ENCODE measurements at regions not wholly inside any gene's neighbourhood (a gene's known extent, or its start where the extent isn't known, plus 50 kb on each side); places are given as distances from the start of the nearest gene placed in this dataset.

- TF ChIP-seq POU2F2 (IDR thresholded peaks at IDR 0.05; ENCODE audit: low read depth, low read length) (no peak), PAX5 (IDR thresholded peaks at IDR 0.05; ENCODE audit: insufficient read depth, low read length, severe bottlenecking) (no peak), SPI1 (IDR thresholded peaks at IDR 0.05; ENCODE audit: low read depth, low read length) (no peak), TAF1 (IDR thresholded peaks at IDR 0.05; ENCODE audit: low read depth, low read length) (no peak), POLR2A (IDR thresholded peaks at IDR 0.05; ENCODE audit: low read depth, low read length) (no peak), POLR2AphosphoS5 (IDR thresholded peaks at IDR 0.05; ENCODE audit: low read depth, low read length) (no peak)
- FAIRE-seq (no peak), DNase-seq (ENCODE audit: insufficient read length, low spot score) (no peak)
Measured at GRCh38 chr1:4375812-4376211, 278.6 kb upstream of the AJAP1 start.

DNA sequence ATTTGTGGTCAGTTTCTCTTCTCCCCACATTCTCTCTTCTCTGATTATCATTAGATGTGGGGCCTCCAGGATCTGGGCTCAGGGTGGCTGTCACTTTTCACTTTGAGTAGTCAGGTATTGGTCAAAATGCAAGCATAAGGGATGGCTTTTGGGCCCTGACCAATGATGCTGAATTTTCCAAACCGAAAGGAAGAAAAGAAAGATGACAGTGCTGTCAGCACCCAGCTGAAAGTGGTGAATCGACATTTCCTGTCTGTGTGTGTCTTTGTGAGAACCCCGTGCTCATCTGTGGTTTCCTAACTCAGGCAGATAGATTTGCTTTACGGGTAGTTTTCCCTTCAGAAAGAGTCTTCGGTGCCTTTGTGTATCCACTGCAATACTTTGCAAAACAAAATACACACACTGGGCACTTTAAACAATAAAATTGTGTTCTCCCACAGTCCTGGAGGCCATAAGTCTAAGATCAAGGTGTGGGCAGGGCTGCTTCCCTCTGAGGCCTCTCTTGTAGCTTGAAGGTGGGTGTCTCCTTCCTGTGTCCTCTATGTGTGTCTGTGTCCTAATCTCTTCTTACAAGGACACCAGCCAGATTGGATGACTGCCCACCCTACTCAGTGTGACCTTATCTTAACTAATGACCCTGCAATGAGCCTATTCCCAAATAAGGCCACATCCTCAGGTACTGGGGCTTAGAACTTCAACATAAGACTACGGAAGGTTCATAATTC, 274.8 kb upstream of the AJAP1 start:
- no peak for DNase-seq (ENCODE audit: insufficient read length, low spot score)
- no peak for FAIRE-seq
- TF ChIP-seq TAF1 (IDR thresholded peaks at IDR 0.05; ENCODE audit: low read depth, low read length): no peak
- TF ChIP-seq POLR2A (IDR thresholded peaks at IDR 0.05; ENCODE audit: low read depth, low read length): no peak

DNA sequence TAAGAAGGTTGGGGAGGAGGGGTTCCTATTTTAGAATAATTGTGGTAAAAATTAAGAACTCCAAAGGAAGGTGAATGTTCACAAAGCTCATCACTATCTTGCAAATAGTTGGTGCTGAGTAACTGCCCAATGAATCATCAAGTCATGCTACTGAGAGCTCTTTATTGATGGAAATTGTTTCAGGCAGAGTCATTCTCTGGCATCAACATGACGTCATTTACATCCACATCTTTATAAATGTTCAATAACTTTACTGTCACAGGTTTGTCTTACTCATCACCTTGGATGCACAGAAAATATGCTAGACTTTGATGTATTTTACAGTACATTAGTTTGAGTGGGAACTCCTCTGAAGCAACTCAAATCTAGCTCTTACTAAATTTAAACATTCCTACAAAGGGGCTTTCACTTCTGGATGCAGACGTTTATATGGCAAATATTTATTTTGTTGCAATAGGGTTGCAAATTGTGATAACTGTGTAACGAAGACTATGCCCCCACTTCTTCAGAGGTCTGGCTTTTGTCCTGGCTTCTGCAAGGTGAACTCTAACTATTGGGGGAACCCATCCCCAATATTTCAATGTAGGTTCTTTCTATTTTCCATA, 273.7 kb upstream of the AJAP1 start:
- DNase-seq (ENCODE audit: insufficient read length, low spot score): no peak
- no peak for FAIRE-seq
- TF ChIP-seq PAX5 (IDR thresholded peaks at IDR 0.05; ENCODE audit: insufficient read depth, low read length, severe bottlenecking) (no peak), TAF1 (IDR thresholded peaks at IDR 0.05; ENCODE audit: low read depth, low read length) (no peak), POU2F2 (IDR thresholded peaks at IDR 0.05; ENCODE audit: low read depth, low read length) (no peak), SPI1 (IDR thresholded peaks at IDR 0.05; ENCODE audit: low read depth, low read length) (no peak), POLR2A (IDR thresholded peaks at IDR 0.05; ENCODE audit: low read depth, low read length) (no peak), POLR2AphosphoS5 (IDR thresholded peaks at IDR 0.05; ENCODE audit: low read depth, low read length) (no peak)

DNA sequence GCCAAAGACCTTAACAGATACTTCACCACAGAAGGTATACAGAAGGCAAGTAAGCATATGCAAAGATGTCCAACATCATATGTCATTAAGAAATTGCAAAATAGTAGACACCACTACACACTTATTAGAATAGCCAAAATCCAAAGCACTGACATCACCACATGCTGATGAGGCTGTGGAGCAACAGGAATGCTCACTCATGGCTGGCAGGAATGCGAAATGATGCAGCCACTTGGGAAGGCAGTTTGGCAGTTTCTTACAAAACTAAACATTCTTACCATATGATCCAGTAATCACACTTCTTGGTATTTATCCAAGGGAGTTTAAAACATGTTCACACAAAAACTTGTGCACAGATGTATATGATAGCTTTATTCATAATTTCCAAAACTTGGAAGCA, 261.2 kb upstream of the AJAP1 start:
- TF ChIP-seq POU2F2 (IDR thresholded peaks at IDR 0.05; ENCODE audit: low read depth, low read length) (no peak), POLR2A (IDR thresholded peaks at IDR 0.05; ENCODE audit: low read depth, low read length) (no peak), PAX5 (IDR thresholded peaks at IDR 0.05; ENCODE audit: insufficient read depth, low read length, severe bottlenecking) (no peak), POLR2AphosphoS5 (IDR thresholded peaks at IDR 0.05; ENCODE audit: low read depth, low read length) (no peak), TAF1 (IDR thresholded peaks at IDR 0.05; ENCODE audit: low read depth, low read length) (no peak), SPI1 (IDR thresholded peaks at IDR 0.05; ENCODE audit: low read depth, low read length) (no peak)
- DNase-seq (ENCODE audit: insufficient read length, low spot score) (no peak), FAIRE-seq (no peak)

GRCh38 chr1:4394366-4394765, 260.0 kb upstream of the AJAP1 start:
- DNase-seq (ENCODE audit: insufficient read length, low spot score) (no peak), FAIRE-seq (no peak)
- TF ChIP-seq PAX5 (IDR thresholded peaks at IDR 0.05; ENCODE audit: insufficient read depth, low read length, severe bottlenecking) (no peak), SPI1 (IDR thresholded peaks at IDR 0.05; ENCODE audit: low read depth, low read length) (no peak), POLR2AphosphoS5 (IDR thresholded peaks at IDR 0.05; ENCODE audit: low read depth, low read length) (no peak), POU2F2 (IDR thresholded peaks at IDR 0.05; ENCODE audit: low read depth, low read length) (no peak), TAF1 (IDR thresholded peaks at IDR 0.05; ENCODE audit: low read depth, low read length) (no peak), POLR2A (IDR thresholded peaks at IDR 0.05; ENCODE audit: low read depth, low read length) (no peak)

DNA sequence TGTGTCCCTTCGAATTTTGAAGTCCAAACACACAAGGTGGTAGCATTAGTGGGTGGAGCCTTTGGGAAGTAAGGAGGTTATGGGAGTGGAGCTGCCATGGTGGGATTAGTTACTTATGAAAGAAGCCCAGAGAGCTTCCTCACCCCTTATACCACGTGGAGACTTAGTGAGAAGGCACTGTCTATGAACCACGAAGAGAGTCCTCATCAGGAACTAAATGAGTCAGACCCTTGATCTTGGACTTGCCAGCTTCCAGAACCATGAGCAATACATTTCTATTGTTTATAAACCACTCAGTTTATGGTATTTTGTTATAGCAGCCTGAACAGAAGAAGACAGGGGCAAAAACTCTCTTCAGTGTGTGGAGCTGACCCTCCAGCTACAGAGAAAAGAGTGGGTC, 259.3 kb upstream of the AJAP1 start:
- no peak for FAIRE-seq
- TF ChIP-seq POU2F2 (IDR thresholded peaks at IDR 0.05; ENCODE audit: low read depth, low read length): no peak
- DNase-seq (ENCODE audit: insufficient read length, low spot score): no peak

DNA sequence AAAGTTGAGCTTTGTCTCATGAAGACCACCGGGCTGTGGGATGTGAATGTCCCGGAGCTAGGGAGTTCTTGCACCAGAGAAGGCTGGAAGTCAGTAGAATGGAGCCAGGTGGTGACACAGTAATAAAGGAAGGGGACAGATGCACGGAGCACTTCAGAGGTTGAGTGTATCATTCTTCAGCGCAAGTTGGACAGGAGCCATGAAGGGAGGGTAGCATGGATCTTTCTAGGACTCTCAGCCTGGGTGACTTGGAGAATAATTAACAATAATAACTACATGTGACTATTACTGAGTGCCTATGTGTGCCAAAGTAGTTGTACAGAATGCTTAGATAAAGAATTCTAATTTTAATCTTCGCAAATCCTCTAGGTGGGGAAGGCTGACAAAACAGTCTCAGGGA, 258.7 kb upstream of the AJAP1 start:
- DNase-seq (ENCODE audit: insufficient read length, low spot score) (no peak), FAIRE-seq (no peak)
- TF ChIP-seq POLR2A (IDR thresholded peaks at IDR 0.05; ENCODE audit: low read depth, low read length) (no peak), POU2F2 (IDR thresholded peaks at IDR 0.05; ENCODE audit: low read depth, low read length) (no peak), TAF1 (IDR thresholded peaks at IDR 0.05; ENCODE audit: low read depth, low read length) (no peak), SPI1 (IDR thresholded peaks at IDR 0.05; ENCODE audit: low read depth, low read length) (no peak), POLR2AphosphoS5 (IDR thresholded peaks at IDR 0.05; ENCODE audit: low read depth, low read length) (no peak), PAX5 (IDR thresholded peaks at IDR 0.05; ENCODE audit: insufficient read depth, low read length, severe bottlenecking) (no peak)

GRCh38 chr1:4396551-4396950, 257.9 kb upstream of the AJAP1 start:
- FAIRE-seq (no peak), DNase-seq (ENCODE audit: insufficient read length, low spot score) (no peak)
- TF ChIP-seq POU2F2 (IDR thresholded peaks at IDR 0.05; ENCODE audit: low read depth, low read length): no peak
- no peak for TF ChIP-seq PAX5 (IDR thresholded peaks at IDR 0.05; ENCODE audit: insufficient read depth, low read length, severe bottlenecking)
- TF ChIP-seq TAF1 (IDR thresholded peaks at IDR 0.05; ENCODE audit: low read depth, low read length): no peak
- TF ChIP-seq POLR2A (IDR thresholded peaks at IDR 0.05; ENCODE audit: low read depth, low read length): no peak
- no peak for TF ChIP-seq POLR2AphosphoS5 (IDR thresholded peaks at IDR 0.05; ENCODE audit: low read depth, low read length)
- no peak for TF ChIP-seq SPI1 (IDR thresholded peaks at IDR 0.05; ENCODE audit: low read depth, low read length)

- FAIRE-seq: no peak
- DNase-seq (ENCODE audit: insufficient read length, low spot score): no peak
Measured at GRCh38 chr1:4397196-4397595, 257.2 kb upstream of the AJAP1 start.

DNA sequence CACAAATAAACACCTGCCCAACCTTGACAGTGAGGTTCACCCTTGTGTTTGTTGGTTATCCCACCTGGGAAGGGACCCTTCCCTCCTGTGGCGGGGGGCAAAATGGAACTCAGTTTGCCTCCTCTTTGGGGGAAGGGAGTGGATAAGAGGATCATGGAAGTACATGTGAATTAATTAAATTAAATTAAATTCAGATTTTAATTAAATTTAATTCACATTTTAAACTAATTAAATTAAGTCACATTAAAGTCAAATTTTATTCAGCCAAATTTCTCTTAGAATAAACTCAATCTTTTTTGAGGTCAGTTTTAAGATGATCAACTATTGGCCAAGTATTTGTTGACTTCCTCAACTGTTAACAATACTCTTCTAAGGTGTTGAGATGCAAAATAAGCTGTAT, 252.4 kb upstream of the AJAP1 start:
- no peak for DNase-seq (ENCODE audit: insufficient read length, low spot score)
- FAIRE-seq: no peak
- TF ChIP-seq POLR2A (IDR thresholded peaks at IDR 0.05; ENCODE audit: low read depth, low read length): no peak
- no peak for TF ChIP-seq PAX5 (IDR thresholded peaks at IDR 0.05; ENCODE audit: insufficient read depth, low read length, severe bottlenecking)
- TF ChIP-seq TAF1 (IDR thresholded peaks at IDR 0.05; ENCODE audit: low read depth, low read length): no peak
- TF ChIP-seq POU2F2 (IDR thresholded peaks at IDR 0.05; ENCODE audit: low read depth, low read length): no peak

More at GRCh38 chr1:4397196-4397595, 257.2 kb upstream of the AJAP1 start:
- TF ChIP-seq POLR2A (IDR thresholded peaks at IDR 0.05; ENCODE audit: low read depth, low read length) (no peak), TAF1 (IDR thresholded peaks at IDR 0.05; ENCODE audit: low read depth, low read length) (no peak), SPI1 (IDR thresholded peaks at IDR 0.05; ENCODE audit: low read depth, low read length) (no peak), PAX5 (IDR thresholded peaks at IDR 0.05; ENCODE audit: insufficient read depth, low read length, severe bottlenecking) (no peak), POU2F2 (IDR thresholded peaks at IDR 0.05; ENCODE audit: low read depth, low read length) (no peak), POLR2AphosphoS5 (IDR thresholded peaks at IDR 0.05; ENCODE audit: low read depth, low read length) (no peak)
